Prostate gland (tissue), 2 donors: ENCODE measurements at regions not wholly inside any gene's neighbourhood (a gene's known extent, or its start where the extent isn't known, plus 50 kb on each side); places are given as distances from the start of the nearest gene placed in this dataset.

Source experiments
- DNase-seq: peaks from one replicate; pipeline ENCODE4 v3.0.0-alpha.2; 2019; ENCODE audit warnings: low spot score
- H3K27ac ChIP-seq, 2 donors: fragments of 200-600 bp; sonication (generic); 2 replicates each; pipeline ENCODE4 v1.5.1; 2017 to 2019
- H3K27me3 ChIP-seq: fragments of 200-600 bp; sonication (generic); replicated peaks from 2 replicates; pipeline ENCODE4 v1.5.1; 2019; ENCODE audit not compliant: insufficient read depth
- H3K36me3 ChIP-seq, 2 donors: fragments of 200-600 bp; sonication (generic); 1 replicate in 1 of 2; 2 replicates in 1 of 2; pipeline versions ENCODE4 v1.5.1 to v1.8.1; 2017 to 2019
- H3K4me1 ChIP-seq: fragments of 200-600 bp; sonication (generic); replicated peaks from 2 replicates; pipeline ENCODE4 v1.5.1; 2019
- H3K4me3 ChIP-seq, 2 donors: fragments of 200-600 bp; sonication (generic); 2 replicates each; pipeline ENCODE4 v1.5.1; 2017 to 2019
- H3K9me3 ChIP-seq: fragments of 200-600 bp; sonication (generic); 2 replicates; pipeline ENCODE4 v1.5.1; 2017
- POLR2A ChIP-seq: fragments of 450-650 bp; IDR thresholded peaks from one replicate; pipeline ENCODE4 v1.6.1; 2016; ENCODE audit warnings: antibody characterized with exemption, mild to moderate bottlenecking
- POLR2AphosphoS5 ChIP-seq: sonication (generic); formaldehyde crosslinking; IDR thresholded peaks from one replicate; pipeline ENCODE4 v1.6.1; 2017; ENCODE audit warnings: antibody characterized with exemption
- WGBS: methylation state at CpG from one replicate; pipeline ENCODE4 v1.1.5; 2018; 5-methylcytosine and 5-hydroxymethylcytosine counted together
- intact Hi-C: fragments of 100-400 bp; cut with DNase I; formaldehyde crosslinking; loops from one replicate; pipeline ENCODE4 v1.14.2; 2022
- TF ChIP-seq, protein P1 (sequence below), 4 experiments: fragments of 200-600 bp in 2 of 4; fragments of 450-650 bp in 2 of 4; sonication (generic) in 2 of 4; IDR thresholded peaks; 1 replicate in 3 of 4; 2 replicates in 1 of 4; pipeline ENCODE4 v1.5.1; 2016 to 2019; ENCODE audit warnings: antibody characterized with exemption in 4 of 4, mild to moderate bottlenecking in 2 of 4, moderate library complexity in 2 of 4

DNA sequence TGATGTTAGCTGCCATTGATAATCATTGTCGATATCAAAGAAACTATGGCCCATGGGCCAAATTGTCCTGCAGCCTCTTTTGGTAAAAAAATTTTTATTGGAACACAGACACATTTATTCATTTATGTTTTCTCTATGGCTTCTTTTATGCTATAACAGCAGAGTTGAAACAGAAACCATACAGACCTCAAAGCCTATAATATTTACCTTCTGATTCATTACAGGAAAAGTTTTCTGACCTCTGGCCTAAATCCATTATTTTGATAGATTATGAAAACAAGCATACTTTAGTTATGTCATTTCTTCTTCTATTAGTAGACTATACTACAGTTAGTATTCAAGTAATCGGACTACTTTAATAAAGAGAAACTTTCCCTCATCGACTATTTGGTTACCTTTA is 349.7 kb upstream of the GALNT5 start:
- H3K9me3 ChIP-seq: no peaks in the 10 kb centered on the region
- no peaks in the 10 kb centered on the region for H3K27me3 ChIP-seq
- H3K27ac ChIP-seq: no peak overlapping the region
- H3K36me3 ChIP-seq: no peaks in the 10 kb centered on the region
- no peak for DNase-seq
- no peaks in the 10 kb centered on the region for H3K4me1 ChIP-seq
- no peak overlapping the region for H3K4me3 ChIP-seq
- TF ChIP-seq, protein P1, sequence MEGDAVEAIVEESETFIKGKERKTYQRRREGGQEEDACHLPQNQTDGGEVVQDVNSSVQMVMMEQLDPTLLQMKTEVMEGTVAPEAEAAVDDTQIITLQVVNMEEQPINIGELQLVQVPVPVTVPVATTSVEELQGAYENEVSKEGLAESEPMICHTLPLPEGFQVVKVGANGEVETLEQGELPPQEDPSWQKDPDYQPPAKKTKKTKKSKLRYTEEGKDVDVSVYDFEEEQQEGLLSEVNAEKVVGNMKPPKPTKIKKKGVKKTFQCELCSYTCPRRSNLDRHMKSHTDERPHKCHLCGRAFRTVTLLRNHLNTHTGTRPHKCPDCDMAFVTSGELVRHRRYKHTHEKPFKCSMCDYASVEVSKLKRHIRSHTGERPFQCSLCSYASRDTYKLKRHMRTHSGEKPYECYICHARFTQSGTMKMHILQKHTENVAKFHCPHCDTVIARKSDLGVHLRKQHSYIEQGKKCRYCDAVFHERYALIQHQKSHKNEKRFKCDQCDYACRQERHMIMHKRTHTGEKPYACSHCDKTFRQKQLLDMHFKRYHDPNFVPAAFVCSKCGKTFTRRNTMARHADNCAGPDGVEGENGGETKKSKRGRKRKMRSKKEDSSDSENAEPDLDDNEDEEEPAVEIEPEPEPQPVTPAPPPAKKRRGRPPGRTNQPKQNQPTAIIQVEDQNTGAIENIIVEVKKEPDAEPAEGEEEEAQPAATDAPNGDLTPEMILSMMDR (IDR thresholded peaks at IDR 0.05): no peak
- TF ChIP-seq POLR2A (no peak), POLR2AphosphoS5 (no peak)
- WGBS: 60% methylated on average over 3 of the region's 3 CpGs
- intact Hi-C loops: no loop called here

DNA sequence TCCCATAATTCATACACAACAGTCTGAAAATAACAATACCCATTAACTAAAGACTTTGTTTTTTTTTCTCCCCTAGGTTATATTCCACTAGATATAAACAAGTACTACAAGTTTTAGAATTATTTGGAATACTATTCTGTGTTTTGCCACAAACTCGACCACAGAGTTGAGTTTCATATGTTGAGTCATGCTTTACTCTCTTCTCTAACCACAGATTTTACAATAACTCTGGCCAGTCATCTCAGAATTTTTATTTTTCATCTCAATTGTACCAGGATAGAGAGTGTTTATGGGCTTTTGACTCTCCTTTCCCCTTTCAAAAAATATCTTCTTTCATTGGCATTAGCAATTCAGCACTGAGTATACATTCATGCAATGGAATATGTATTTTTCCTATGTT is 348.7 kb upstream of the GALNT5 start:
- no peak overlapping the region for H3K4me3 ChIP-seq
- H3K4me1 ChIP-seq: no peaks in the 10 kb centered on the region
- intact Hi-C loops: no loop called here
- TF ChIP-seq POLR2AphosphoS5: no peak
- no peak for TF ChIP-seq POLR2A
- TF ChIP-seq, protein P1 (IDR thresholded peaks at IDR 0.05): no peak
- 20% methylated on average over 1 of the region's 1 CpG for WGBS
- no peak for DNase-seq
- no peaks in the 10 kb centered on the region for H3K36me3 ChIP-seq
- no peaks in the 10 kb centered on the region for H3K27me3 ChIP-seq
- H3K27ac ChIP-seq: no peak overlapping the region
- no peaks in the 10 kb centered on the region for H3K9me3 ChIP-seq

DNA sequence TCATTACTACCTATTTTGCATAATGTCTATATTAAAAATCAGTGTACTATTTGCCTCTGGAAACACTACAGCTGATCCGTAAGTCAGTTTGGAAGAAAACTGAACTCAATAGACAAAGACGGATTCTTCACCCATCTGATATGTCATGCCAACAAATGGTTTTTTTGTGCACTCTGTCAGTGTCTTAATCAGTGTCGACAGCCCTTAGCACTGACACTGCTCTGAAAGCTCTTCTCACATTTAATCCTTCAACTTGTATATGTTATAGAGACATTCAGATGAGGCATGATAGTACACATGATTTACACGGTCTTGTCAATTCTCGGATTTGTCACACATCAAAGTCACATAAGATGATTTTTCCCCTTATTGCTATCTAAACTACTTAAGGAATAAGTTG is 347.5 kb upstream of the GALNT5 start:
- DNase-seq: no peak
- Histone ChIP-seq H3K4me1 (no peaks in the 10 kb centered on the region), H3K36me3 (no peaks in the 10 kb centered on the region), H3K27me3 (no peaks in the 10 kb centered on the region), H3K9me3 (no peaks in the 10 kb centered on the region), H3K27ac (no peak overlapping the region), H3K4me3 (no peak overlapping the region)
- intact Hi-C loops: no loop called here
- TF ChIP-seq, protein P1 (IDR thresholded peaks at IDR 0.05): no peak
- TF ChIP-seq POLR2AphosphoS5: no peak
- no peak for TF ChIP-seq POLR2A
- WGBS: 76% methylated on average over 5 of the region's 5 CpGs

DNA sequence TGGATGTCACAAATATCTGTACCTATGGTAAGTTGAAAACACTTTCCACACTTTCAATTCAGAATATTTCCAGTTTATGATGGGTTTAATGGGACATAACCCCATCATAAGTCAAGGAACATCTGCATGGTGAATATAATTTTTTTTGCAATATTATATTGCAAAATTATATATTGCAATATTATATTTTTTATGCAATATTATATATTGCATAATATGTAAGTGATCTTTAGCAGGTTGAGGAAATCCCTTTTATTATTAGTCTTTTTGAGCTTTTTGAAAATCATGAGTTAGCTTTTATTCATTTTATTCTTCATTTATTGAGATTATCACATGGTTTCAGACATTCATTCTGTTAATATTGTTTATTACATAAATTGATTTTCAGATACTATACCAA is 342.2 kb upstream of the GALNT5 start:
- TF ChIP-seq, protein P1 (IDR thresholded peaks at IDR 0.05): no peak
- TF ChIP-seq POLR2A: no peak
- TF ChIP-seq POLR2AphosphoS5: no peak
- Histone ChIP-seq H3K4me1 (no peaks in the 10 kb centered on the region), H3K27me3 (no peaks in the 10 kb centered on the region), H3K27ac (no peak overlapping the region), H3K36me3 (no peaks in the 10 kb centered on the region), H3K4me3 (no peak overlapping the region), H3K9me3 (no peaks in the 10 kb centered on the region)
- intact Hi-C loops: no loop called here
- DNase-seq: no peak

DNA sequence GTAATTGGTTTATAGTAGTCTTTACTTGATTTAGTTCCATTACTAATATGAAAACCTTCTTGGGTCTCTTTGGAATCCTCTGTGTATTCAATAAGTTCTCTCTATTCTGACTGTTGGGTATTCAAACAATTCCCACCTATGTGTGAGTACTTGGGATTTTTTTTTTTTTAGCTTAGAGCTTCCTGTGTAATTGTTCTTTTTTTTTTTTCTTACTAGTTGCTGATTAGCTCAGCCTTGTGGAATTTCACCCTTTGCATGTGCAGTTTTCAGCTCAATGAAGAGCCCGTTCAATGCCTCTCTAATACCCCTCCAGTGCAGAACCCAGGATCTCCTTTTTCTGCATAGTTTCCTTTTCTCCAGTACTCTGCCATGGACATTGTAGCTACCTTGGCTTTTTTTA is 339.1 kb upstream of the GALNT5 start:
- H3K27ac ChIP-seq: no peak overlapping the region
- H3K9me3 ChIP-seq: no peaks in the 10 kb centered on the region
- intact Hi-C loops: no loop called here
- 52% methylated on average over 1 of the region's 1 CpG for WGBS
- no peak overlapping the region for H3K4me3 ChIP-seq
- TF ChIP-seq POLR2AphosphoS5: no peak
- TF ChIP-seq, protein P1 (IDR thresholded peaks at IDR 0.05): no peak
- H3K36me3 ChIP-seq: no peaks in the 10 kb centered on the region
- DNase-seq: no peak
- H3K27me3 ChIP-seq: no peaks in the 10 kb centered on the region
- H3K4me1 ChIP-seq: no peaks in the 10 kb centered on the region
